OCI-LY7 (cell line): ENCODE measurements at regions not wholly inside any gene's neighbourhood (a gene's known extent, or its start where the extent isn't known, plus 50 kb on each side); places are given as distances from the start of the nearest gene placed in this dataset.

Experiments
- BruUV-seq: library from RNA; stranded (reverse); fragments of 400-500 nt; replicated peaks from 2 replicates; lab custom pipeline; 2021; lab: Mats Ljungman, UMichigan
- CTCF ChIA-PET: fragments of 300-600 bp; sonication (Branson Sonifier 250); formaldehyde crosslinking; loops from one replicate; lab custom pipeline; 2022; ENCODE audit warnings: antibody characterized with exemption; ENCODE audit not compliant: unreplicated experiment; lab: Charles Lee
- POLR2A ChIA-PET: fragments of 300-600 bp; sonication (Branson Sonifier 250); formaldehyde crosslinking; loops from one replicate; lab custom pipeline; 2022; ENCODE audit warnings: antibody characterized with exemption; lab: Charles Lee
- DNase-seq: peaks from one replicate; pipeline ENCODE4 v3.0.0-alpha.2; 2015; ENCODE audit warnings: low spot score
- H2AFZ ChIP-seq: fragments of 200-600 bp; sonication (generic), shearing (Covaris generic); 2 replicates; pipeline ENCODE4 v1.6.1; 2014; ENCODE audit warnings: mild to moderate bottlenecking, antibody characterized with exemption, low read length, moderate library complexity
- H3K27ac ChIP-seq: fragments of 200-600 bp; sonication (generic); 2 replicates; pipeline ENCODE4 v1.5.1; 2014; ENCODE audit warnings: mixed run types, low read depth, mild to moderate bottlenecking, moderate library complexity, low read length, inconsistent platforms; ENCODE audit not compliant: poor library complexity, severe bottlenecking
- H3K36me3 ChIP-seq: fragments of 200-600 bp; sonication (generic); 2 replicates; pipeline ENCODE4 v1.6.1; 2014; ENCODE audit warnings: mild to moderate bottlenecking, antibody characterized with exemption, low read length, moderate library complexity, mixed read lengths; ENCODE audit not compliant: insufficient read depth
- H3K4me1 ChIP-seq: fragments of 200-600 bp; sonication (generic); 2 replicates; pipeline ENCODE4 v1.5.1; 2014; ENCODE audit warnings: mild to moderate bottlenecking, low read length; ENCODE audit not compliant: insufficient read depth, poor library complexity, severe bottlenecking
- H3K4me2 ChIP-seq: fragments of 200-600 bp; sonication (generic); 2 replicates; pipeline ENCODE4 v1.6.1; 2014; ENCODE audit warnings: mild to moderate bottlenecking, low read length
- H3K4me3 ChIP-seq: fragments of 200-600 bp; sonication (generic); 2 replicates; pipeline ENCODE4 v1.5.1; 2014; ENCODE audit warnings: mild to moderate bottlenecking, low read depth, low read length; ENCODE audit not compliant: poor library complexity, severe bottlenecking
- H3K79me2 ChIP-seq: fragments of 200-600 bp; sonication (generic); 2 replicates; pipeline ENCODE4 v1.6.1; 2016; ENCODE audit warnings: low read depth, mild to moderate bottlenecking, low read length, moderate library complexity, mixed read lengths; ENCODE audit not compliant: insufficient read depth
- H3K9me2 ChIP-seq: fragments of 200-600 bp; sonication (generic); 2 replicates; pipeline ENCODE4 v1.6.1; 2016; ENCODE audit warnings: mild to moderate bottlenecking, low read length, mixed read lengths; ENCODE audit not compliant: insufficient read depth
- H3K9me3 ChIP-seq: fragments of 200-600 bp; sonication (generic); 2 replicates; pipeline ENCODE4 v1.6.1; 2014; ENCODE audit warnings: mild to moderate bottlenecking, mixed run types, low read length, mixed read lengths
- H4K20me1 ChIP-seq: fragments of 200-600 bp; sonication (generic); 2 replicates; pipeline ENCODE4 v1.6.1; 2014; ENCODE audit warnings: mild to moderate bottlenecking, antibody characterized with exemption, low read length, moderate library complexity, mixed read lengths; ENCODE audit not compliant: insufficient read depth
- EZH2phosphoT487 ChIP-seq: fragments of 200-600 bp; sonication (generic); IDR thresholded peaks from 2 replicates; pipeline ENCODE4 v1.6.1; 2018; ENCODE audit warnings: low read depth, borderline replicate concordance, mild to moderate bottlenecking, mixed run types, antibody characterized with exemption, low read length, moderate library complexity, mixed read lengths
- intact Hi-C: fragments of 100-400 bp; cut with micrococcal nuclease; formaldehyde crosslinking; loops from one replicate; pipeline ENCODE4 v1.10.0; 2022; ENCODE audit not compliant: unreplicated experiment
- TF ChIP-seq, protein P1 (sequence below): fragments of 200-600 bp; sonication (generic); conservative IDR thresholded peaks from 2 replicates; pipeline ENCODE4 v1.5.1; 2014; ENCODE audit warnings: mild to moderate bottlenecking, antibody characterized with exemption, low read length, moderate library complexity, mixed read lengths

DNA sequence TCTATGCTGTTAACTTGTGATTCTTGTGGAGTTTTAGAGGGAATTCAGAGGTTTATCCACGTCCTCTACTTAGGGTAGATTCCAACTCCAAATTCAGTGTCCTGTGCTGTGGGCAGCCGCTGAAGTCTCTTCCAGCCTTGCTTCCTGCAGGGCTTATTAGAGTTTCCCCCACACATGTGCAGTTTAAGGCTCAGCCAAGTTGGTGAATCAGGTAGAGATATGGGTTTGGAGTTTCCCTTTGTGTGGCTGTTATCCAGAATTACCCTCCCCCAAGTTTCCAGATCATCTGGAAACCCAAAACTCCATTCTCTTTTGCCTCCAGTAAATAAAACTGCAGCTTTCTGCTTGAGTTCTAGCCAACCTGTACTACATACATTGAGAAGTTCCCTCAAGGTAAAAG, 853.7 kb downstream of the GALC start:
- DNase-seq = no peak
- Histone ChIP-seq H4K20me1 (no peaks in the 10 kb centered on the region), H3K9me2 (no peaks in the 10 kb centered on the region), H3K9me3 (no peaks in the 10 kb centered on the region; the same call in 1 of the 2 replicates), H3K36me3 (no peaks in the 10 kb centered on the region; the same call in 1 of the 2 replicates), H3K4me1 (peaks cover 10% of the 10 kb centered on the region), H2AFZ (no peak overlapping the region), H3K27ac (no peak overlapping the region), H3K4me2 (no peak overlapping the region), H3K79me2 (no peaks in the 10 kb centered on the region), H3K4me3 (no peak overlapping the region)
- TF ChIP-seq, protein P1, sequence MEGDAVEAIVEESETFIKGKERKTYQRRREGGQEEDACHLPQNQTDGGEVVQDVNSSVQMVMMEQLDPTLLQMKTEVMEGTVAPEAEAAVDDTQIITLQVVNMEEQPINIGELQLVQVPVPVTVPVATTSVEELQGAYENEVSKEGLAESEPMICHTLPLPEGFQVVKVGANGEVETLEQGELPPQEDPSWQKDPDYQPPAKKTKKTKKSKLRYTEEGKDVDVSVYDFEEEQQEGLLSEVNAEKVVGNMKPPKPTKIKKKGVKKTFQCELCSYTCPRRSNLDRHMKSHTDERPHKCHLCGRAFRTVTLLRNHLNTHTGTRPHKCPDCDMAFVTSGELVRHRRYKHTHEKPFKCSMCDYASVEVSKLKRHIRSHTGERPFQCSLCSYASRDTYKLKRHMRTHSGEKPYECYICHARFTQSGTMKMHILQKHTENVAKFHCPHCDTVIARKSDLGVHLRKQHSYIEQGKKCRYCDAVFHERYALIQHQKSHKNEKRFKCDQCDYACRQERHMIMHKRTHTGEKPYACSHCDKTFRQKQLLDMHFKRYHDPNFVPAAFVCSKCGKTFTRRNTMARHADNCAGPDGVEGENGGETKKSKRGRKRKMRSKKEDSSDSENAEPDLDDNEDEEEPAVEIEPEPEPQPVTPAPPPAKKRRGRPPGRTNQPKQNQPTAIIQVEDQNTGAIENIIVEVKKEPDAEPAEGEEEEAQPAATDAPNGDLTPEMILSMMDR = no peak
- TF ChIP-seq EZH2phosphoT487 = no peak
- BruUV-seq = no TSS peak
- CTCF ChIA-PET = no interaction called here
- POLR2A ChIA-PET = no interaction called here
- intact Hi-C loops = no loop called here

DNA sequence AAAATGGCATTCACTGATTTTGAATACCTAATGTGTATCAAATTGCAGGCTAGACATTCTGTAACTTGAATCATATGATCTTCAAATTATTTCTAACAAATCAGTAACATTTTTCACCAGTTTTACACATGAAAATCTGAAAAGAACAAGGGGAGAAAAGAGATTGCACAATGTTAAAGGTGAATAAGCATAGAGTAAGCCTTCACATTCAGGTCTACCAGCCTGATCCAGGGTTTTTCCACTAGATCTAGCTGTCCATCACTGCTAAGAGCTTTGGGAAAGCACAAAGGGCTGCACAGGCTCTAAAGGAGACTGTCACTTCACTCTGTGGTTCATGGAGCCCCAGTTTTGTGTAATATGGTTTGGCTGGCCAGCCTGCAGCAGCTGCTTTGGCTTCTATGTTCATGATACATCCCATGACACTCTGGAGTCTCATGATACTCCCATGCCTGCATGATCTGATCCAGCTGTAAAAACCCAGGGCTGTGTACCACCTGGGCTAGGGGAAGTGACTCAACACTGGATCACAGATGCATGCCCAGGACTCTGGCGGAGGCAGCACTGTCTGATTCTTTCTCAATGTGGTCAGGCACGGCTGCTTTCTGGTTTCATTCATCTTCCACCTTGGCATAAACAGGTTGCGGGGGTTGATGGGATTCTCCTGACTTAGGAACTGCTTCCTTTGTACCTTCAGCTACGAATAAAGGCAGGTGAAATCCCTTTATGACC, 859.7 kb downstream of the GALC start:
- intact Hi-C loops = no loop called here
- H3K27ac ChIP-seq = peak overlapping the region; percentile 18
- CTCF ChIA-PET = no interaction called here

More for the DNA sequence above, 859.7 kb downstream of the GALC start:
- peak overlapping the region; percentile 78 for H2AFZ ChIP-seq
- no peaks in the 10 kb centered on the region for H3K79me2 ChIP-seq
- no peaks in the 10 kb centered on the region for H3K9me2 ChIP-seq
- H3K4me1 ChIP-seq = peaks cover 31% of the 10 kb centered on the region
- H3K9me3 ChIP-seq = no peaks in the 10 kb centered on the region; the same call in 1 of the 2 replicates
- DNase-seq = peak; percentile 63
- no peaks in the 10 kb centered on the region for H4K20me1 ChIP-seq
- H3K4me3 ChIP-seq = no peak overlapping the region
- peak overlapping the region; percentile 53 for H3K4me2 ChIP-seq
- POLR2A ChIA-PET = interaction anchor here (0.6 to 3.8 kb wide), 6 partner anchors 10 to 67 kb away, joined by 3 to 15 read pairs (median 4); no protein-coding TSS in a partner anchor
- no TSS peak for BruUV-seq
- no peaks in the 10 kb centered on the region for H3K36me3 ChIP-seq
- TF ChIP-seq EZH2phosphoT487 = no peak
- TF ChIP-seq, protein P1 = no peak
